Naive B cell (primary cell): ENCODE measurements at regions not wholly inside any gene's neighbourhood (a gene's known extent, or its start where the extent isn't known, plus 50 kb on each side); places are given as distances from the start of the nearest gene placed in this dataset.
"Not testable (repeated sequence)": the region's sequence is repeated elsewhere in the genome, so short reads cannot be mapped to it uniquely, and the experiment has no call there.

ENCODE experiments used
- ATAC-seq, 2 donors: fragments of 150-1000 bp; cut with Tn5 transposase; 2 replicates each; pipeline ENCODE4 v1.10.0; 2021; ENCODE audit warnings: low read depth in 2 of 2, mild to moderate bottlenecking in 2 of 2, moderate library complexity in 2 of 2
- DNase-seq: peaks from one replicate; pipeline ENCODE4 v3.0.0; 2022
- H3K27ac Mint-ChIP-seq, 6 donors: one replicate each; pipeline ENCODE4 v1.8.0; 2020 to 2022; ENCODE audit warnings: mild to moderate bottlenecking in 6 of 6, mixed read lengths in 6 of 6, moderate library complexity in 5 of 6, inconsistent platforms in 2 of 6
- H3K27me3 Mint-ChIP-seq, 3 donors: one replicate each; pipeline ENCODE4 v1.8.0; 2021 to 2022; ENCODE audit warnings: mixed read lengths in 3 of 3, mild to moderate bottlenecking in 1 of 3
- H3K36me3 Mint-ChIP-seq, 2 donors: one replicate each; pipeline ENCODE4 v1.8.0; 2020 to 2022; ENCODE audit warnings: mixed read lengths in 2 of 2, inconsistent platforms in 1 of 2, mild to moderate bottlenecking in 1 of 2
- H3K4me1 Mint-ChIP-seq, 3 donors: one replicate each; pipeline ENCODE4 v1.8.0; 2020 to 2022; ENCODE audit warnings: mixed read lengths in 3 of 3, inconsistent platforms in 1 of 3, mild to moderate bottlenecking in 1 of 3, moderate library complexity in 1 of 3
- H3K4me3 Mint-ChIP-seq, 8 donors: one replicate each; pipeline ENCODE4 v1.8.0; 2020 to 2022; ENCODE audit warnings: mild to moderate bottlenecking in 8 of 8, mixed read lengths in 8 of 8, moderate library complexity in 8 of 8, inconsistent platforms in 2 of 8
- H3K9me3 Mint-ChIP-seq, 7 donors: one replicate each; pipeline ENCODE4 v1.8.0; 2020 to 2022; ENCODE audit warnings: mixed read lengths in 7 of 7, mild to moderate bottlenecking in 5 of 7, inconsistent platforms in 2 of 7, moderate library complexity in 1 of 7

DNA sequence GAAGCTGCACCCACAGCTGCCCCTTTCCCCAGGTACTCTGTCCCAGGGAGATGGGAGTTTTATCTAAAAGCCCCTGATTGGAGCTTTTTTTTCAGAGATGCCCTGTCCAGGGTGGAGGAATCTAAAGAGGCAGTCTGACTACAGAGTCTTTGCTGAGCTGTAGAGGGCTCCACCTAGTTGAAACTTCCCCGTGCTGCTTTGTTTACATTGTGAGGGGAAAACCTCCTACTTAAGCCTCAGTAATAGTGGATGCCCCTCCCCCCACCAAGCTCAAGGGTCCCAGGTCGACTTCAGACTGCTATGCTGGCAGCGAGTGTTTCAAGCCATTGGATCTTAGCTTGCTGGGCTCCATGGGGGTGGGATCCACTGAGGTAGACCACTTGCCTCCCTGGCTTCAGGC lies 470.1 kb upstream of the LARGE1 start:
- no peaks in the 10 kb centered on the region for H3K27me3 Mint-ChIP-seq
- no peaks in the 10 kb centered on the region for H3K4me1 Mint-ChIP-seq
- H3K9me3 Mint-ChIP-seq, result peaks cover 8 to 27% (median 18%) of the 10 kb centered on the region in 7 donors
- ATAC-seq (no peak), DNase-seq (no peak)
- peaks cover 6 to 11% of the 10 kb centered on the region in 2 donors for H3K36me3 Mint-ChIP-seq
- no peak overlapping the region for H3K4me3 Mint-ChIP-seq
- H3K27ac Mint-ChIP-seq, result no peak overlapping the region

DNA sequence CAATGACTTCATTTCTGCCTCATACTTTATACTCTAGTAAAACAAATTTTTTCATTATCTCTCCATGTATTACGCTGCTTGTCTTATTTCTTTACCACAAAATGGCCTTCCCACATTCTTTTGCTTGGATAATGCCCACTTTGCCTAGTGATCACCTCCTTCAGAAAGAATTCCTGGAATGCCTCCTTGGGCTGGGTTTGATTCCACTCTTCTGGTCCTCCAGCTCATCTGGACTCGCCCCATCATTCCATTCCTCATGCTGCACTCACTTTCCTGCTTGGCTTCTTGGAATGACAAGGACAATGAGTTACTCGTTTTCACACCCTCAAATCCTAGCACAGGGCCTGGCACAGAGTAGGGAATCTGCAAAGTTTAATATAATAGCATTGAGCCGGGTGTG lies 475.1 kb upstream of the LARGE1 start:
- Mint-ChIP-seq H3K4me1 (no peaks in the 10 kb centered on the region), H3K36me3 (no peaks in the 10 kb centered on the region), H3K9me3 (peaks cover 0 to 12% (median 7%) of the 10 kb centered on the region in 7 donors), H3K4me3 (no peak overlapping the region), H3K27me3 (no peaks in the 10 kb centered on the region), H3K27ac (no peak overlapping the region)
- ATAC-seq (no peak), DNase-seq (no peak)

DNA sequence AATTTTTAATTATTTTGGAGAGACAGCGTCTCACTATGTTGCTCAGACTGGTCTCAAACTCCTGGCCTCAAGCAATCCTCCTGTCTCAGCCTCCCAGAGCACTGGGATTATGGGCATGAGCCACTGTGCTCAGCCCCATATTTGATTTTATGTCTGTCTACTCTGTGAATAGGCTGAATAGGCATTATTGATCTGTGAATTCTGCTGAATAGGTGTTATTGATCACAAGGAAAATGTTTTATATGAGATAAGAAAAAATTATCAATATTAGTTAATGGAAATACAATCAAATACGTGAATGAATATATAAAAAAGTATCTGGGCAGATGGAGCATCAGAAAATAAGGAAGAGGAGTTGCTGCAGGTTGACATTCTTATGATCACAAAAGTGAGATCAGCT lies 483.4 kb upstream of the LARGE1 start:
- ATAC-seq (no peak), DNase-seq (no peak)
- Mint-ChIP-seq H3K36me3 (no peaks in the 10 kb centered on the region), H3K4me1 (no peaks in the 10 kb centered on the region), H3K27ac (no peak overlapping the region), H3K4me3 (no peak overlapping the region), H3K9me3 (peaks cover 0 to 5% (median 2%) of the 10 kb centered on the region in 7 donors), H3K27me3 (peaks cover 0 to 7% (median 0%) of the 10 kb centered on the region in 3 donors)

DNA sequence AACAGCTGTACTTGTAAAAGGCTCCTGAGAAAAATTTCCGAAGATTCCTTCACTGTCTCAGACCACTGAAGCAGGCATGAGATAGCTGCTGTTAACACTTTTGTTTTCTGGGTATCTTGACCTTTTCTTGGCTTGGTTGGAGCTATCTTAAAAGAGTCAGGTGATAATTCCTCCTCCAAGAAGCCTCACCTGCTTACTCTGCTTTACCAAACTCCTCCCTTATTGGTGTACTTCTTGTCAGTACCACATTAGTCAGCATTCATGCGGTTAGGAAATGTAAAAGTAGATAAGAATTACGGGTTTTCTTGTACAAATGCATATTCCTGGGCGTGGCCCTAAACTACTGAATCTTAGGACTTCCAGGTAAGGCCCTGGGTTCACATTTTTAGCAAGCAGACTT lies 489.8 kb upstream of the LARGE1 start:
- Mint-ChIP-seq H3K9me3 (peaks cover 0 to 4% (median 0%) of the 10 kb centered on the region in 7 donors), H3K4me3 (no peak overlapping the region), H3K27me3 (peaks cover 0 to 10% (median 10%) of the 10 kb centered on the region in 3 donors), H3K4me1 (no peaks in the 10 kb centered on the region), H3K27ac (no peak overlapping the region), H3K36me3 (no peaks in the 10 kb centered on the region)
- ATAC-seq (no peak), DNase-seq (no peak)

DNA sequence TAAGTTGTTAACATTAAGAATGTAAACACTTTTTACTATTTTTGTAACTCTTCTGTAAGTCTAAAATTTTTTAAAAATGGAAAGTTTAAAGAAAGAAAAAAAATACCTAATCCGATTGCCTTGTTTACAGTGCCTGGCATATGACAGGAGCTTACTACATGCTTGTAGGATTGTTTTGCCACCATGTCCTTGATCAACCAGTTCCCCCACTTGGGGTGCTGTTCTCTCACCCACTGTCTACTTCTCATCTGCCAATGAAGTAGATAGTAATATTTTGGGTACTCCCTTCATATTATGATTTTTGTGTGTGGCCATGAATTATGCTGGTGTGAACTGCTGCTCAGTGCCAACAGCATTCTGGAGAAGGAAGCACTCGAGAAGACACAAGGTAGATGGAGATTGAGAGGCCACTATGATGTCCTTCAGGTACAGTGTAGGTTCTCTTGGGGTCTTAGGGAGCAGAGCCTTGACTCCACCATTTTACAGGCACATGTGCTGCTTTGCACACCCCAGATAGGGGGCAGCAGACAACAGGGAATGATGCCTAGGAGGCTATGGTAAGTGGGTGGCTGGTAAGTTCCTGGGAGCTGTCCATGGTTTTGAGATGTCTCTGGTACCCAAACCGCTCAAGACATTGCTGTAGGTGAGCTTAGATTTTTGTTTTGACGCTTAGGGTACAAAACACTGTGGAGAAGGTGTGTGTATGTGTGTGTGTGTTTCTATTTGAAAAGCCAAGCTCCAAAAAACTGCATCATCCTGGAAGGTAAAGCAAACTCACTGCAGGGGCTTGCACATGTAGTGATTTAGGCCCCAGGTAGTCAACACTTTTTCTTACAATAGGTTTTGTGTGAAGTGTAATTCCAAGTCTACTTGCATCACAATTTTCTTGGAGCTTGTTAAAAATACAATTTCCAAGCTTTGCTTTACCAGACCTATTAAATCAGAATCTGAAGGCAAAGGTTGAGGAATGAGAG lies 494.5 kb upstream of the LARGE1 start:
- H3K27ac Mint-ChIP-seq, result no peak overlapping the region
- H3K27me3 Mint-ChIP-seq, result peaks cover 0 to 10% (median 10%) of the 10 kb centered on the region in 3 donors
- ATAC-seq (no peak), DNase-seq (no peak)
- no peak overlapping the region for H3K4me3 Mint-ChIP-seq
- H3K9me3 Mint-ChIP-seq, result peaks cover 0 to 20% (median 2%) of the 10 kb centered on the region in 7 donors
- H3K36me3 Mint-ChIP-seq, result no peaks in the 10 kb centered on the region
- H3K4me1 Mint-ChIP-seq, result no peaks in the 10 kb centered on the region

DNA sequence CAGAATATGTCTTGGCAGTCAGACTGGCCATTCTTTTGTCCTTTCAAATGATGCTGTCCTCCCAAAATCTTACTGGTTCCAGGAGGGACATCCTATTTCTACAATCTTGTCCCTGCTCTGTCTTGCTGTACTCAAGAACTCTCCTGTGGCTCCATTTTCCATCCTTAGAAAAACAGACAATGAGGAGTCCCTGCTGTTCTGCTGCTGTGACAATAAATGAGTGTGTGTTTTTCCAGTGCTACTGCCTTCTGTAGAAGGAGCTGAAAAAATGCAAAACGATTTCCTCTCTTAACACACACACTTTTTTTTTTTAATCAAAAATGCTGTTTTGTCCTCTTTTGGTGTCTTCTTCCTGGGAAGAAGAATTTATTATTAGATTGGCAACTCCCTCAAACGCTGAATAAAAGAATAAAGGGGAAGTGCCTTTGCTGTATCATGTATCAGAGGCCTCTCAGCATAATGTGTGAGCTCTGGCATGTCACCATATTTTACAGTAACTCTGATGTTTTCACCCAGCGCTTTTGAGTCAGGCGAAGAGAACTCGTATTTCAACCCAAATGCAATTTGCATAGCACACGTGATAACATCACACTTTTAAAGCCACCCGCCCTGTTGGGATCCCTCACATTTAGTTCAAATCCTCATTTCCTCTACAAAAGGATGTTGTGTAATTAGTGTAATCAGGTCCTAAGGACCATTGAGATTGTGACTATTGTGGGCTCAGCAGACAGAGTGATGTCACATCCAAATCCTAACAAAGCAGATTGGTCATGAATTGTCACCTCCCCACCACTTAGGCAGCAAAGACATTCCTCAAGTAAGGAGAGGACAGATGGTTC lies 496.0 kb upstream of the LARGE1 start:
- H3K4me3 Mint-ChIP-seq, result no peak overlapping the region

DNA sequence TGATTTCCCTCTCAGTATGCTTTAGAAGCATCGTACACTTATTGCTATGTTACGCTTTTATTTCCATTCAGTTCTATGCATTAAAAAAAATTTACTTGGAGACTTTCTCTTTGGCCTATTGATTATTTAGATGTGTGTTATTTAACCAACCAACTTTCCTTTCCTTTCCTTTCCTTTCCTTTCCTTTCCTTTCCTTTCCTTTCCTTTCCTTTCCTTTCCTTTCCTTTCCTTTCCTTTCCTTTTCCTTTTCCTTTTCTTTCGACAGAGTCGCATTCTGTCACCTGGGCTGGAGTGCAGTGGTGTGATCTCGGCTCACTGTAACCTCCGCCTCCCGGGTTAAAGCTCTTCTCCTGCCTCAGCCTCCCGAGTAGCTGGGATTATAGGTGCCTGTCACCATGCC lies 502.7 kb upstream of the LARGE1 start:
- not testable (repeated sequence) for DNase-seq, ATAC-seq, H3K4me1 Mint-ChIP-seq, H3K27ac Mint-ChIP-seq, H3K4me3 Mint-ChIP-seq, H3K36me3 Mint-ChIP-seq
- Mint-ChIP-seq H3K27me3 (peaks cover 3 to 15% (median 13%) of the 10 kb centered on the region in 3 donors), H3K9me3 (peaks cover 4 to 21% (median 8%) of the 10 kb centered on the region in 7 donors)

More for the DNA sequence above, 496.0 kb upstream of the LARGE1 start:
- no peak for DNase-seq
- Mint-ChIP-seq H3K27me3 (peaks cover 0 to 5% (median 0%) of the 10 kb centered on the region in 3 donors), H3K27ac (no peak overlapping the region), H3K9me3 (peaks cover 0 to 20% (median 2%) of the 10 kb centered on the region in 7 donors), H3K4me1 (no peaks in the 10 kb centered on the region), H3K36me3 (no peaks in the 10 kb centered on the region)
- no peak for ATAC-seq

DNA sequence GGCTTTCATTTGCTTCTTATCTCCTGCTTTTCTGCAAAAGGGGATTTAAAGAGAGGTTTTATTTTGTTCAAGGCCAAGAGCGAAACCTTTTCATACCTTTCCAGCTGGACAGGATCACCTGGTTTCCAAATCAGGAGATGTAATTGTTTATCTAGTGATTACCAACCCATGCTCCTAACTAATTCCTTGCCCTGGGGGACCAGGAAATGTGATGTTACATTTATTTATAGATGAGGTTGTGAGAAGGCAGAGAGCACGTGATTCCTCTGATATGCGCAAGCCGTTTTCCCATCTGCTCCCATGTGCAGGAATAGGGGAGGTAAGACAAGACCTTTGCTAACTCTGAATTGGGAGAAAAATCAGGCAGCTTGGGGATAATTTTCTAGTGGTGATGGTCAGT lies 507.2 kb upstream of the LARGE1 start:
- ATAC-seq, result no peak
- DNase-seq, result no peak
- no peaks in the 10 kb centered on the region for H3K4me1 Mint-ChIP-seq
- H3K4me3 Mint-ChIP-seq, result no peak overlapping the region
- peaks cover 4 to 16% (median 6%) of the 10 kb centered on the region in 7 donors for H3K9me3 Mint-ChIP-seq
- peaks cover 7 to 15% (median 13%) of the 10 kb centered on the region in 3 donors for H3K27me3 Mint-ChIP-seq
- no peaks in the 10 kb centered on the region for H3K36me3 Mint-ChIP-seq
- H3K27ac Mint-ChIP-seq, result no peak overlapping the region

DNA sequence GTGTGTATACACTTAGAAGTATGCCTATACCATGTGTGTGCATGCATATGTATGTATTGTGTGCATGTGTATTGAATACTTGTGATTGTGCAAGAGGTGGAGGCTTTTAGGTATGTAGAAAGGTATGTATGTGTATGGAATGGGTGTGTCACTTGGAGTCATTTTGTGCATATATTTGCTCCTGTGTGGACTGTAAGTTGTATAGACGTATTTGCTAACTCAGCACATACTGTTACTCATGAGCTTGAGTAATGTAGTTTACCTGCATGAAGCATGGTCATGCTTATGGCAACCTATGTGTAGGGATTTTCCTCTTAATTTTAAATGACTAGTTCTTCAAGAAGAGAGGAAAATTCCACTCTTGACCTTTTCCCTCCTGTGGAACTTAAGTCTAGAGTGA lies 507.6 kb upstream of the LARGE1 start:
- H3K4me1 Mint-ChIP-seq, result no peaks in the 10 kb centered on the region
- peaks cover 4 to 16% (median 6%) of the 10 kb centered on the region in 7 donors for H3K9me3 Mint-ChIP-seq
- no peak for DNase-seq
- no peak for ATAC-seq
- H3K4me3 Mint-ChIP-seq, result no peak overlapping the region
- no peaks in the 10 kb centered on the region for H3K36me3 Mint-ChIP-seq
- H3K27me3 Mint-ChIP-seq, result peaks cover 7 to 15% (median 13%) of the 10 kb centered on the region in 3 donors
- H3K27ac Mint-ChIP-seq, result no peak overlapping the region

DNA sequence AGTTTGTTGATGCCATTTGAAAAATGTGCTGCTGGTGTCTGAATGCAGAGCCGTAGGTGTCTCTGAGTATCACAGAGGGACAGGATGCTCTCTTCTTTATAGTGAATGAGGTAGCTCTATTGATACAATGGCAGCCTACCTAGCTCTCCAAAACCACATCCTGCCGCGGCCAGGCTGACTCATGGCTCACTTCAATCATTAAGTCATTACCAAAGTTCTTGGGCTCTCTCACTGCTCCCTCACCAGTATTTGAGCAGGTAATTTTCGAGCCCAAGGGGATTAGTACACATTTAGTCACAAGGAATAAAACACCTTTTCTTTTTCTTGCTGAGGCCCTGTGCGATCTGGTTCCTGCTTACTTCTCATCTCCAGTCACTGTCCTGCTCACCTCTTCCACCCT lies 509.0 kb upstream of the LARGE1 start:
- no peak for DNase-seq
- H3K4me3 Mint-ChIP-seq, result no peak overlapping the region
- no peak for ATAC-seq
- no peaks in the 10 kb centered on the region for H3K4me1 Mint-ChIP-seq
- H3K27ac Mint-ChIP-seq, result no peak overlapping the region
- H3K27me3 Mint-ChIP-seq, result peaks cover 11 to 15% (median 13%) of the 10 kb centered on the region in 3 donors
- H3K36me3 Mint-ChIP-seq, result no peaks in the 10 kb centered on the region
- H3K9me3 Mint-ChIP-seq, result peaks cover 4 to 16% (median 6%) of the 10 kb centered on the region in 7 donors

DNA sequence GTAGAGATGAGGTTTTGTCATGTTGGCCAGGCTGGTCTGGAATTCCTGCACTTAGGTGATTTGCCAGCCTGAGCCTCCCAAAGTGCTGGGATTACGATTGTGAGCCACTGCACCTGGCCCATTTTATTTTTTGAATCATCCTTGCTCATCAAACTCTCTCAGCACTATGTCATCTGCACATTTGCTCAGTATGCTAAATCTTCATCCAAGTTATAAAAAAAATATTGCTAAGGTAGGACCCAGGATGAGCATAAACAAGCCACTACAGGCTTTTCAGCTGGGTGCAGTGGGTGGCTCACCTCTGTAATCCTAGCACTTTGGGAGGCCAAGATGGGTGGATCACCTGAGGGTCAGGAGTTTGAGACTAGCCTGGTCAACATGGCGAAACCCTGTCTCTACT lies 510.1 kb upstream of the LARGE1 start:
- H3K27me3 Mint-ChIP-seq, result peaks cover 8 to 14% (median 12%) of the 10 kb centered on the region in 3 donors
- ATAC-seq (no peak), DNase-seq (no peak)
- no peak overlapping the region for H3K4me3 Mint-ChIP-seq
- H3K36me3 Mint-ChIP-seq, result no peaks in the 10 kb centered on the region
- no peaks in the 10 kb centered on the region for H3K4me1 Mint-ChIP-seq
- peaks cover 4 to 15% (median 6%) of the 10 kb centered on the region in 7 donors for H3K9me3 Mint-ChIP-seq
- no peak overlapping the region for H3K27ac Mint-ChIP-seq

DNA sequence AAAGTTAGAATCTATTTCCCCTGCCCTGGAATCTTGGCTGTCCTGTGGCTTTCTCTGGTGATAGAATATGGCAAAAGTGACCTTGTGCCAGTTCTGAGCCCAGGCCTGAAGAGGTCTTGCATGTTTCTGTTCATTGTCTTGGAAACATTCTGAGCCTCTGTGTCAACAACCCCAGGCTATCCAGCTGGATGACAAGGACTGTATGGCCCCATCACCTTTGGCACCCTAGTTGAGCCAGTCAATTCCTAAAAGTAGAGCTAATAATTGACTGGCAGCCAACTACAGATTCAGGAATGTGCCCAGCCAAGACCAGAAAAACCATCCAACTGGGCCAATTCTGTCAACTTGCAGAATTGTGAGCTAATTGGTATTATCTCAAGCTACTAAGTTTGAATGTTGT lies 514.1 kb upstream of the LARGE1 start:
- no peak for DNase-seq
- Mint-ChIP-seq H3K4me3 (no peak overlapping the region), H3K27me3 (peaks cover 0 to 19% (median 0%) of the 10 kb centered on the region in 3 donors), H3K36me3 (no peaks in the 10 kb centered on the region), H3K4me1 (no peaks in the 10 kb centered on the region), H3K27ac (no peak overlapping the region), H3K9me3 (peaks cover 0 to 14% (median 2%) of the 10 kb centered on the region in 7 donors)
- ATAC-seq, result no peak

DNA sequence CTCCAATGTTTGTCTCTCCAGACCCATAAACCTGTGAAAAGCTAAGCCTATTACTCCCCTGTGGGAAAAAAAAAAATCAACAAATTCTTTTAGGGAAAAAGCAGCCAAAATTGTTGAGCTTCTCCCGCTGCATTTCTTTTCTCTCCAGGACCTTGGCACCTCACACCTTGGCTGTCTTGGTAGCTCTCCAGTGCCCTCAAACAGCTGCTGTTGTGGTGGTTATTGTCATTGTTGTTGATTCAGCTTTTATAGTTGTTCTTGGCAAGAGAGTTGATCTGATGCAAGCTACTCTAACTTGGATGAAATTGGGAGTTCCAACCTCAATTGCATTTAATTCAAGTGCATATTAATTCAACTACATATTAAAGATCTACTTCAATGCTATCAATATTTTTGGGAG lies 516.9 kb upstream of the LARGE1 start:
- Mint-ChIP-seq H3K27ac (no peak overlapping the region), H3K9me3 (peaks cover 0 to 14% (median 2%) of the 10 kb centered on the region in 7 donors), H3K27me3 (peaks cover 0 to 19% (median 0%) of the 10 kb centered on the region in 3 donors), H3K36me3 (no peaks in the 10 kb centered on the region), H3K4me3 (no peak overlapping the region), H3K4me1 (no peaks in the 10 kb centered on the region)
- no peak for DNase-seq
- ATAC-seq, result no peak
